Stimulated activated naive CD8-positive, alpha-beta T cell treated with anti-CD3 and anti-CD28 coated beads, Interleukin-15, Interleukin-2, amounts not matched to agents 100 ng/mL and 50 ng/mL, for 24 hours (primary cell): ENCODE measurements at regions not wholly inside any gene's neighbourhood (a gene's known extent, or its start where the extent isn't known, plus 50 kb on each side); places are given as distances from the start of the nearest gene placed in this dataset.
"Not testable (repeated sequence)": the region's sequence is repeated elsewhere in the genome, so short reads cannot be mapped to it uniquely, and the experiment has no call there.

ENCODE experiments used
- H3K27ac Mint-ChIP-seq: one replicate; pipeline ENCODE4 v1.8.0; 2021; ENCODE audit warnings: mild to moderate bottlenecking, mixed read lengths
- H3K27me3 Mint-ChIP-seq: one replicate; pipeline ENCODE4 v1.8.0; 2021; ENCODE audit warnings: mixed read lengths
- H3K36me3 Mint-ChIP-seq: one replicate; pipeline ENCODE4 v1.8.0; 2021; ENCODE audit warnings: low read depth, mixed read lengths
- H3K4me1 Mint-ChIP-seq: one replicate; pipeline ENCODE4 v1.8.0; 2021; ENCODE audit warnings: low read depth, mixed read lengths
- H3K4me3 Mint-ChIP-seq: one replicate; pipeline ENCODE4 v1.8.0; 2021; ENCODE audit warnings: mild to moderate bottlenecking, mixed read lengths
- H3K9me3 Mint-ChIP-seq: one replicate; pipeline ENCODE4 v1.8.0; 2021; ENCODE audit warnings: mixed read lengths

- no peak overlapping the region for H3K27ac Mint-ChIP-seq
- no peak overlapping the region for H3K4me3 Mint-ChIP-seq
- no peaks in the 10 kb centered on the region for H3K36me3 Mint-ChIP-seq
- H3K27me3 Mint-ChIP-seq: peaks cover 9% of the 10 kb centered on the region
- peaks cover 12% of the 10 kb centered on the region for H3K4me1 Mint-ChIP-seq
- no peaks in the 10 kb centered on the region for H3K9me3 Mint-ChIP-seq
These were observed 218.0 kb upstream of the PCSK5 start for GRCh38 chr9:75672478-75672877.

GRCh38 chr9:75683591-75683990 lies 206.9 kb upstream of the PCSK5 start:
- no peaks in the 10 kb centered on the region for H3K4me1 Mint-ChIP-seq
- no peaks in the 10 kb centered on the region for H3K27me3 Mint-ChIP-seq
- peaks cover 6% of the 10 kb centered on the region for H3K9me3 Mint-ChIP-seq
- H3K4me3 Mint-ChIP-seq: no peak overlapping the region
- H3K27ac Mint-ChIP-seq: no peak overlapping the region
- H3K36me3 Mint-ChIP-seq: no peaks in the 10 kb centered on the region

GRCh38 chr9:75685062-75685461 lies 205.4 kb upstream of the PCSK5 start:
- Mint-ChIP-seq H3K4me3 (no peak overlapping the region), H3K9me3 (peaks cover 9% of the 10 kb centered on the region), H3K36me3 (no peaks in the 10 kb centered on the region), H3K27ac (no peak overlapping the region), H3K27me3 (no peaks in the 10 kb centered on the region), H3K4me1 (no peaks in the 10 kb centered on the region)

- Mint-ChIP-seq H3K9me3 (peaks cover 7% of the 10 kb centered on the region), H3K36me3 (no peaks in the 10 kb centered on the region), H3K4me3 (no peak overlapping the region), H3K4me1 (no peaks in the 10 kb centered on the region), H3K27ac (no peak overlapping the region), H3K27me3 (no peaks in the 10 kb centered on the region)
These were observed 203.0 kb upstream of the PCSK5 start for GRCh38 chr9:75687359-75687953.

GRCh38 chr9:75690551-75690950 lies 199.9 kb upstream of the PCSK5 start:
- H3K27ac Mint-ChIP-seq, H3K4me3 Mint-ChIP-seq, H3K9me3 Mint-ChIP-seq, H3K36me3 Mint-ChIP-seq, H3K27me3 Mint-ChIP-seq, H3K4me1 Mint-ChIP-seq: not testable (repeated sequence)

GRCh38 chr9:75691408-75691807 lies 199.1 kb upstream of the PCSK5 start:
- Mint-ChIP-seq H3K27ac (no peak overlapping the region), H3K4me3 (no peak overlapping the region), H3K9me3 (peaks cover 4% of the 10 kb centered on the region), H3K27me3 (no peaks in the 10 kb centered on the region), H3K36me3 (no peaks in the 10 kb centered on the region), H3K4me1 (no peaks in the 10 kb centered on the region)

- H3K27ac Mint-ChIP-seq: no peak overlapping the region
- H3K4me3 Mint-ChIP-seq: no peak overlapping the region
- H3K36me3 Mint-ChIP-seq: no peaks in the 10 kb centered on the region
- no peaks in the 10 kb centered on the region for H3K27me3 Mint-ChIP-seq
- peaks cover 4% of the 10 kb centered on the region for H3K9me3 Mint-ChIP-seq
- no peaks in the 10 kb centered on the region for H3K4me1 Mint-ChIP-seq
These were observed 198.2 kb upstream of the PCSK5 start for GRCh38 chr9:75692309-75692708.

- Mint-ChIP-seq H3K4me3 (no peak overlapping the region), H3K4me1 (no peaks in the 10 kb centered on the region), H3K9me3 (no peaks in the 10 kb centered on the region), H3K27me3 (peaks cover 3% of the 10 kb centered on the region), H3K36me3 (no peaks in the 10 kb centered on the region), H3K27ac (no peak overlapping the region)
These were observed 194.6 kb upstream of the PCSK5 start for GRCh38 chr9:75695921-75696320.

GRCh38 chr9:75699017-75699416 lies 191.5 kb upstream of the PCSK5 start:
- no peak overlapping the region for H3K4me3 Mint-ChIP-seq
- H3K36me3 Mint-ChIP-seq: no peaks in the 10 kb centered on the region
- H3K9me3 Mint-ChIP-seq: no peaks in the 10 kb centered on the region
- H3K27ac Mint-ChIP-seq: no peak overlapping the region
- H3K27me3 Mint-ChIP-seq: peaks cover 3% of the 10 kb centered on the region
- no peaks in the 10 kb centered on the region for H3K4me1 Mint-ChIP-seq

GRCh38 chr9:75699625-75700251 lies 190.7 kb upstream of the PCSK5 start:
- Mint-ChIP-seq H3K27ac (no peak overlapping the region), H3K4me3 (no peak overlapping the region), H3K4me1 (no peaks in the 10 kb centered on the region), H3K36me3 (no peaks in the 10 kb centered on the region), H3K9me3 (no peaks in the 10 kb centered on the region), H3K27me3 (peaks cover 3% of the 10 kb centered on the region)

GRCh38 chr9:75700252-75700640 lies 190.2 kb upstream of the PCSK5 start:
- no peaks in the 10 kb centered on the region for H3K4me1 Mint-ChIP-seq
- no peak overlapping the region for H3K4me3 Mint-ChIP-seq
- H3K9me3 Mint-ChIP-seq: no peaks in the 10 kb centered on the region
- H3K36me3 Mint-ChIP-seq: no peaks in the 10 kb centered on the region
- H3K27me3 Mint-ChIP-seq: peaks cover 3% of the 10 kb centered on the region
- H3K27ac Mint-ChIP-seq: no peak overlapping the region

GRCh38 chr9:75707191-75707590 lies 183.3 kb upstream of the PCSK5 start:
- H3K36me3 Mint-ChIP-seq: no peaks in the 10 kb centered on the region
- H3K27ac Mint-ChIP-seq: no peak overlapping the region
- peaks cover 3% of the 10 kb centered on the region for H3K27me3 Mint-ChIP-seq
- H3K4me1 Mint-ChIP-seq: no peaks in the 10 kb centered on the region
- peaks cover 4% of the 10 kb centered on the region for H3K9me3 Mint-ChIP-seq
- H3K4me3 Mint-ChIP-seq: no peak overlapping the region

GRCh38 chr9:75709698-75710097 lies 180.8 kb upstream of the PCSK5 start:
- no peaks in the 10 kb centered on the region for H3K36me3 Mint-ChIP-seq
- H3K4me1 Mint-ChIP-seq: no peaks in the 10 kb centered on the region
- peaks cover 3% of the 10 kb centered on the region for H3K27me3 Mint-ChIP-seq
- no peak overlapping the region for H3K27ac Mint-ChIP-seq
- no peak overlapping the region for H3K4me3 Mint-ChIP-seq
- peaks cover 4% of the 10 kb centered on the region for H3K9me3 Mint-ChIP-seq

- Mint-ChIP-seq H3K36me3 (no peaks in the 10 kb centered on the region), H3K4me1 (no peaks in the 10 kb centered on the region), H3K4me3 (no peak overlapping the region), H3K9me3 (no peaks in the 10 kb centered on the region), H3K27me3 (peaks cover 3% of the 10 kb centered on the region), H3K27ac (no peak overlapping the region)
These were observed 177.8 kb upstream of the PCSK5 start for GRCh38 chr9:75712700-75713099.

- Mint-ChIP-seq H3K36me3 (no peaks in the 10 kb centered on the region), H3K27me3 (peaks cover 3% of the 10 kb centered on the region), H3K4me1 (no peaks in the 10 kb centered on the region), H3K9me3 (no peaks in the 10 kb centered on the region), H3K4me3 (no peak overlapping the region), H3K27ac (no peak overlapping the region)
These were observed 177.1 kb upstream of the PCSK5 start for GRCh38 chr9:75713335-75713734.

- Mint-ChIP-seq H3K4me3 (no peak overlapping the region), H3K9me3 (no peaks in the 10 kb centered on the region), H3K36me3 (no peaks in the 10 kb centered on the region), H3K27me3 (peaks cover 7% of the 10 kb centered on the region), H3K27ac (no peak overlapping the region), H3K4me1 (no peaks in the 10 kb centered on the region)
These were observed 175.1 kb upstream of the PCSK5 start for GRCh38 chr9:75715360-75715759.
